T-helper 17 cell (primary cell): ENCODE measurements at regions not wholly inside any gene's neighbourhood (a gene's known extent, or its start where the extent isn't known, plus 50 kb on each side); places are given as distances from the start of the nearest gene placed in this dataset.
"Not testable (repeated sequence)": the region's sequence is repeated elsewhere in the genome, so short reads cannot be mapped to it uniquely, and the experiment has no call there.

Source experiments
- ATAC-seq: fragments of 150-1000 bp; cut with Tn5 transposase; 2 replicates; pipeline ENCODE4 v1.10.0; 2021; ENCODE audit warnings: mild to moderate bottlenecking, moderate library complexity
- DNase-seq, 3 donors: peaks; one replicate each; pipeline versions ENCODE4 v3.0.0 to v3.0.0-alpha.2; 2020 to 2021
- H3K9me3 ChIP-seq: one replicate; pipeline ENCODE4 v1.7.0; 2013; ENCODE audit warnings: low read length, mild to moderate bottlenecking; ENCODE audit not compliant: control insufficient read depth, poor library complexity, severe bottlenecking
- H3K27ac Mint-ChIP-seq: one replicate; pipeline ENCODE4 v1.8.0; 2022; ENCODE audit warnings: mild to moderate bottlenecking, moderate library complexity, mixed read lengths
- H3K27me3 Mint-ChIP-seq: one replicate; pipeline ENCODE4 v1.8.0; 2022; ENCODE audit warnings: mixed read lengths
- H3K36me3 Mint-ChIP-seq: one replicate; pipeline ENCODE4 v1.8.0; 2022; ENCODE audit warnings: low read depth, mixed read lengths
- H3K4me1 Mint-ChIP-seq: one replicate; pipeline ENCODE4 v1.8.0; 2022; ENCODE audit warnings: mild to moderate bottlenecking, mixed read lengths
- H3K4me3 Mint-ChIP-seq: one replicate; pipeline ENCODE4 v1.8.0; 2022; ENCODE audit warnings: mild to moderate bottlenecking, moderate library complexity, mixed read lengths

- H3K4me1 Mint-ChIP-seq = no peaks in the 10 kb centered on the region
- H3K36me3 Mint-ChIP-seq = no peaks in the 10 kb centered on the region
- ATAC-seq (no peak), DNase-seq (no peak)
- H3K9me3 ChIP-seq = no peaks in the 10 kb centered on the region
- H3K4me3 Mint-ChIP-seq = no peak overlapping the region
- H3K27ac Mint-ChIP-seq = no peak overlapping the region
- no peaks in the 10 kb centered on the region for H3K27me3 Mint-ChIP-seq
Measured at GRCh38 chr16:52351451-52351850, 195.5 kb downstream of the TOX3 start.

GRCh38 chr16:52350031-52350642 lies 196.8 kb downstream of the TOX3 start:
- ATAC-seq (no peak), DNase-seq (no peak)
- no peak overlapping the region for H3K27ac Mint-ChIP-seq
- H3K27me3 Mint-ChIP-seq = no peaks in the 10 kb centered on the region
- no peaks in the 10 kb centered on the region for H3K36me3 Mint-ChIP-seq
- no peaks in the 10 kb centered on the region for H3K9me3 ChIP-seq
- no peaks in the 10 kb centered on the region for H3K4me1 Mint-ChIP-seq
- no peak overlapping the region for H3K4me3 Mint-ChIP-seq

- H3K9me3 ChIP-seq = no peaks in the 10 kb centered on the region
- no peaks in the 10 kb centered on the region for H3K36me3 Mint-ChIP-seq
- no peak overlapping the region for H3K4me3 Mint-ChIP-seq
- DNase-seq (no peak), ATAC-seq (no peak)
- no peaks in the 10 kb centered on the region for H3K4me1 Mint-ChIP-seq
- no peaks in the 10 kb centered on the region for H3K27me3 Mint-ChIP-seq
- no peak overlapping the region for H3K27ac Mint-ChIP-seq
Measured at GRCh38 chr16:52346709-52347108, 200.2 kb downstream of the TOX3 start.

- H3K27me3 Mint-ChIP-seq, H3K4me3 Mint-ChIP-seq, H3K4me1 Mint-ChIP-seq, H3K9me3 ChIP-seq, H3K27ac Mint-ChIP-seq, ATAC-seq, H3K36me3 Mint-ChIP-seq, DNase-seq: not testable (repeated sequence)
Measured at GRCh38 chr16:52333673-52334072, 213.3 kb downstream of the TOX3 start.

- no peaks in the 10 kb centered on the region for H3K9me3 ChIP-seq
- no peak overlapping the region for H3K27ac Mint-ChIP-seq
- H3K27me3 Mint-ChIP-seq = no peaks in the 10 kb centered on the region
- no peak for ATAC-seq
- no peaks in the 10 kb centered on the region for H3K4me1 Mint-ChIP-seq
- DNase-seq = no peak
- H3K36me3 Mint-ChIP-seq = no peaks in the 10 kb centered on the region
- no peak overlapping the region for H3K4me3 Mint-ChIP-seq
Measured at GRCh38 chr16:52320930-52321439, 226.0 kb downstream of the TOX3 start.

- no peaks in the 10 kb centered on the region for H3K9me3 ChIP-seq
- Mint-ChIP-seq H3K4me3 (no peak overlapping the region), H3K27ac (no peak overlapping the region), H3K36me3 (no peaks in the 10 kb centered on the region), H3K27me3 (no peaks in the 10 kb centered on the region), H3K4me1 (no peaks in the 10 kb centered on the region)
- ATAC-seq (no peak), DNase-seq (no peak)
Measured at GRCh38 chr16:52318302-52319009, 228.5 kb downstream of the TOX3 start.

- Mint-ChIP-seq H3K36me3 (no peaks in the 10 kb centered on the region), H3K27ac (no peak overlapping the region), H3K4me1 (no peaks in the 10 kb centered on the region), H3K4me3 (no peak overlapping the region), H3K27me3 (no peaks in the 10 kb centered on the region)
- no peaks in the 10 kb centered on the region for H3K9me3 ChIP-seq
- ATAC-seq = no peak
- no peak for DNase-seq
Measured at GRCh38 chr16:52316241-52316640, 230.7 kb downstream of the TOX3 start.

- no peaks in the 10 kb centered on the region for H3K27me3 Mint-ChIP-seq
- H3K27ac Mint-ChIP-seq = no peak overlapping the region
- ATAC-seq (no peak), DNase-seq (no peak)
- no peak overlapping the region for H3K4me3 Mint-ChIP-seq
- no peaks in the 10 kb centered on the region for H3K36me3 Mint-ChIP-seq
- no peaks in the 10 kb centered on the region for H3K9me3 ChIP-seq
- H3K4me1 Mint-ChIP-seq = no peaks in the 10 kb centered on the region
Measured at GRCh38 chr16:52312716-52313115, 234.2 kb downstream of the TOX3 start.

GRCh38 chr16:52309446-52310416 lies 237.2 kb downstream of the TOX3 start:
- Mint-ChIP-seq H3K27ac (no peak overlapping the region), H3K4me1 (no peaks in the 10 kb centered on the region), H3K4me3 (no peak overlapping the region), H3K27me3 (no peaks in the 10 kb centered on the region), H3K36me3 (no peaks in the 10 kb centered on the region)
- DNase-seq (no peak), ATAC-seq (no peak)
- H3K9me3 ChIP-seq = no peaks in the 10 kb centered on the region

GRCh38 chr16:52308051-52308450 lies 238.9 kb downstream of the TOX3 start:
- Mint-ChIP-seq H3K27me3 (no peaks in the 10 kb centered on the region), H3K4me1 (no peaks in the 10 kb centered on the region), H3K36me3 (no peaks in the 10 kb centered on the region), H3K4me3 (no peak overlapping the region), H3K27ac (no peak overlapping the region)
- no peaks in the 10 kb centered on the region for H3K9me3 ChIP-seq
- no peak for ATAC-seq
- DNase-seq = no peak

GRCh38 chr16:52301026-52301425 lies 245.9 kb downstream of the TOX3 start:
- Mint-ChIP-seq H3K4me3 (no peak overlapping the region), H3K36me3 (no peaks in the 10 kb centered on the region), H3K27me3 (no peaks in the 10 kb centered on the region), H3K27ac (no peak overlapping the region), H3K4me1 (no peaks in the 10 kb centered on the region)
- ATAC-seq (no peak), DNase-seq (no peak)
- H3K9me3 ChIP-seq = no peaks in the 10 kb centered on the region

- ATAC-seq (no peak), DNase-seq (no peak)
- no peaks in the 10 kb centered on the region for H3K36me3 Mint-ChIP-seq
- no peak overlapping the region for H3K4me3 Mint-ChIP-seq
- no peaks in the 10 kb centered on the region for H3K27me3 Mint-ChIP-seq
- no peak overlapping the region for H3K27ac Mint-ChIP-seq
- no peaks in the 10 kb centered on the region for H3K4me1 Mint-ChIP-seq
- H3K9me3 ChIP-seq = no peaks in the 10 kb centered on the region
Measured at GRCh38 chr16:52298769-52299168, 248.2 kb downstream of the TOX3 start.

GRCh38 chr16:52296706-52297315 lies 250.1 kb downstream of the TOX3 start:
- not testable (repeated sequence) for ATAC-seq, DNase-seq, H3K9me3 ChIP-seq, H3K4me1 Mint-ChIP-seq, H3K27ac Mint-ChIP-seq, H3K36me3 Mint-ChIP-seq, H3K4me3 Mint-ChIP-seq, H3K27me3 Mint-ChIP-seq
